T-helper 2 cell treated with Interferon-gamma antibody and Interleukin-4, amounts not matched to agents 5 μg/mL and 100 μg/mL, for 36 hours (primary cell): ENCODE measurements at regions not wholly inside any gene's neighbourhood (a gene's known extent, or its start where the extent isn't known, plus 50 kb on each side); places are given as distances from the start of the nearest gene placed in this dataset.

Experiments used
- DNase-seq: peaks from one replicate; pipeline ENCODE4 v3.0.0; 2021; ENCODE audit warnings: low spot score
- H3K27ac Mint-ChIP-seq: one replicate; pipeline ENCODE4 v1.8.0; 2021; ENCODE audit warnings: mild to moderate bottlenecking, mixed read lengths
- H3K27me3 Mint-ChIP-seq: one replicate; pipeline ENCODE4 v1.8.0; 2021; ENCODE audit warnings: low read depth, mixed read lengths
- H3K36me3 Mint-ChIP-seq: one replicate; pipeline ENCODE4 v1.8.0; 2021; ENCODE audit warnings: low read depth, mixed read lengths
- H3K4me1 Mint-ChIP-seq: one replicate; pipeline ENCODE4 v1.8.0; 2021; ENCODE audit warnings: low read depth, mixed read lengths
- H3K4me3 Mint-ChIP-seq: one replicate; pipeline ENCODE4 v1.8.0; 2022; ENCODE audit warnings: mild to moderate bottlenecking, moderate library complexity, mixed read lengths
- H3K9me3 Mint-ChIP-seq: one replicate; pipeline ENCODE4 v1.8.0; 2021; ENCODE audit warnings: mixed read lengths

- DNase-seq: no peak
Measured at GRCh38 chr2:133972786-133973185, 281.1 kb upstream of the MGAT5 start.

GRCh38 chr2:133974353-133974752 is 279.5 kb upstream of the MGAT5 start:
- Mint-ChIP-seq H3K9me3 (no peaks in the 10 kb centered on the region), H3K27ac (no peak overlapping the region), H3K4me1 (peaks cover 9% of the 10 kb centered on the region), H3K27me3 (peaks cover 10% of the 10 kb centered on the region), H3K36me3 (no peaks in the 10 kb centered on the region), H3K4me3 (no peak overlapping the region)
- no peak for DNase-seq

More at GRCh38 chr2:133972786-133973185, 281.1 kb upstream of the MGAT5 start:
- Mint-ChIP-seq H3K9me3 (no peaks in the 10 kb centered on the region), H3K27me3 (peaks cover 10% of the 10 kb centered on the region), H3K36me3 (no peaks in the 10 kb centered on the region), H3K4me3 (no peak overlapping the region), H3K4me1 (peaks cover 9% of the 10 kb centered on the region), H3K27ac (no peak overlapping the region)

- Mint-ChIP-seq H3K4me1 (peaks cover 9% of the 10 kb centered on the region), H3K9me3 (no peaks in the 10 kb centered on the region), H3K36me3 (no peaks in the 10 kb centered on the region), H3K4me3 (no peak overlapping the region), H3K27me3 (peaks cover 8% of the 10 kb centered on the region), H3K27ac (no peak overlapping the region)
- DNase-seq: no peak
Measured at GRCh38 chr2:133975135-133975534, 278.7 kb upstream of the MGAT5 start.

GRCh38 chr2:133975676-133976428 is 278.0 kb upstream of the MGAT5 start:
- Mint-ChIP-seq H3K36me3 (no peaks in the 10 kb centered on the region), H3K27ac (no peak overlapping the region)

GRCh38 chr2:133976659-133977058 is 277.2 kb upstream of the MGAT5 start:
- H3K9me3 Mint-ChIP-seq: no peaks in the 10 kb centered on the region
- peaks cover 9% of the 10 kb centered on the region for H3K4me1 Mint-ChIP-seq

More at GRCh38 chr2:133975676-133976428, 278.0 kb upstream of the MGAT5 start:
- DNase-seq: no peak
- Mint-ChIP-seq H3K27me3 (peaks cover 6% of the 10 kb centered on the region), H3K4me3 (no peak overlapping the region), H3K4me1 (peaks cover 9% of the 10 kb centered on the region), H3K9me3 (no peaks in the 10 kb centered on the region)

GRCh38 chr2:133977405-133977804 is 276.5 kb upstream of the MGAT5 start:
- Mint-ChIP-seq H3K36me3 (no peaks in the 10 kb centered on the region), H3K27ac (no peak overlapping the region), H3K4me1 (peaks cover 9% of the 10 kb centered on the region), H3K27me3 (no peaks in the 10 kb centered on the region), H3K9me3 (no peaks in the 10 kb centered on the region), H3K4me3 (no peak overlapping the region)
- no peak for DNase-seq

More at GRCh38 chr2:133976659-133977058, 277.2 kb upstream of the MGAT5 start:
- H3K27ac Mint-ChIP-seq: no peak overlapping the region
- H3K27me3 Mint-ChIP-seq: peaks cover 2% of the 10 kb centered on the region
- H3K36me3 Mint-ChIP-seq: no peaks in the 10 kb centered on the region
- DNase-seq: no peak
- H3K4me3 Mint-ChIP-seq: no peak overlapping the region

- DNase-seq: no peak
- no peaks in the 10 kb centered on the region for H3K27me3 Mint-ChIP-seq
- H3K4me1 Mint-ChIP-seq: no peaks in the 10 kb centered on the region
- no peaks in the 10 kb centered on the region for H3K9me3 Mint-ChIP-seq
- H3K4me3 Mint-ChIP-seq: no peak overlapping the region
- no peak overlapping the region for H3K27ac Mint-ChIP-seq
- H3K36me3 Mint-ChIP-seq: no peaks in the 10 kb centered on the region
Measured at GRCh38 chr2:133982256-133982655, 271.6 kb upstream of the MGAT5 start.

GRCh38 chr2:133985563-133985962 is 268.3 kb upstream of the MGAT5 start:
- H3K27ac Mint-ChIP-seq: no peak overlapping the region
- no peaks in the 10 kb centered on the region for H3K36me3 Mint-ChIP-seq
- no peaks in the 10 kb centered on the region for H3K9me3 Mint-ChIP-seq
- DNase-seq: no peak
- no peak overlapping the region for H3K4me3 Mint-ChIP-seq
- H3K4me1 Mint-ChIP-seq: no peaks in the 10 kb centered on the region
- H3K27me3 Mint-ChIP-seq: no peaks in the 10 kb centered on the region

- H3K4me1 Mint-ChIP-seq: no peaks in the 10 kb centered on the region
- H3K36me3 Mint-ChIP-seq: no peaks in the 10 kb centered on the region
- H3K4me3 Mint-ChIP-seq: no peak overlapping the region
- DNase-seq: no peak
- no peaks in the 10 kb centered on the region for H3K9me3 Mint-ChIP-seq
- no peaks in the 10 kb centered on the region for H3K27me3 Mint-ChIP-seq
- no peak overlapping the region for H3K27ac Mint-ChIP-seq
Measured at GRCh38 chr2:133986081-133986837, 267.6 kb upstream of the MGAT5 start.

GRCh38 chr2:133986881-133987795 is 266.7 kb upstream of the MGAT5 start:
- H3K27me3 Mint-ChIP-seq: no peaks in the 10 kb centered on the region
- H3K4me1 Mint-ChIP-seq: no peaks in the 10 kb centered on the region
- DNase-seq: no peak
- no peak overlapping the region for H3K4me3 Mint-ChIP-seq
- H3K27ac Mint-ChIP-seq: no peak overlapping the region
- H3K9me3 Mint-ChIP-seq: no peaks in the 10 kb centered on the region
- no peaks in the 10 kb centered on the region for H3K36me3 Mint-ChIP-seq

GRCh38 chr2:133988316-133988891 is 265.5 kb upstream of the MGAT5 start:
- no peaks in the 10 kb centered on the region for H3K4me1 Mint-ChIP-seq
- peaks cover 2% of the 10 kb centered on the region for H3K27me3 Mint-ChIP-seq
- DNase-seq: no peak
- no peaks in the 10 kb centered on the region for H3K36me3 Mint-ChIP-seq
- H3K9me3 Mint-ChIP-seq: no peaks in the 10 kb centered on the region
- no peak overlapping the region for H3K27ac Mint-ChIP-seq
- H3K4me3 Mint-ChIP-seq: no peak overlapping the region

GRCh38 chr2:133991606-133992168 is 262.2 kb upstream of the MGAT5 start:
- H3K36me3 Mint-ChIP-seq: no peaks in the 10 kb centered on the region
- H3K4me1 Mint-ChIP-seq: no peaks in the 10 kb centered on the region
- DNase-seq: no peak
- H3K4me3 Mint-ChIP-seq: no peak overlapping the region
- H3K27ac Mint-ChIP-seq: no peak overlapping the region
- H3K9me3 Mint-ChIP-seq: no peaks in the 10 kb centered on the region
- peaks cover 5% of the 10 kb centered on the region for H3K27me3 Mint-ChIP-seq

GRCh38 chr2:133992454-133992853 is 261.4 kb upstream of the MGAT5 start:
- Mint-ChIP-seq H3K36me3 (no peaks in the 10 kb centered on the region), H3K9me3 (no peaks in the 10 kb centered on the region), H3K27ac (no peak overlapping the region), H3K4me1 (no peaks in the 10 kb centered on the region), H3K27me3 (peaks cover 5% of the 10 kb centered on the region), H3K4me3 (no peak overlapping the region)
- DNase-seq: no peak
